AG09319 (cell line): ENCODE measurements at regions not wholly inside any gene's neighbourhood (a gene's known extent, or its start where the extent isn't known, plus 50 kb on each side); places are given as distances from the start of the nearest gene placed in this dataset.
A peak's percentile ranks its signal among the peaks of the same experiment; 100 is the strongest.

Experiments
- DNase-seq: peaks from one replicate; pipeline ENCODE4 v3.0.0-alpha.2; 2010; ENCODE audit warnings: low read depth; ENCODE audit errors: extremely low read depth
- CTCF ChIP-seq: IDR thresholded peaks from 2 replicates; pipeline ENCODE4 v1.5.1; 2011; ENCODE audit warnings: low read depth, mild to moderate bottlenecking, inconsistent platforms, low read length, moderate library complexity

DNA sequence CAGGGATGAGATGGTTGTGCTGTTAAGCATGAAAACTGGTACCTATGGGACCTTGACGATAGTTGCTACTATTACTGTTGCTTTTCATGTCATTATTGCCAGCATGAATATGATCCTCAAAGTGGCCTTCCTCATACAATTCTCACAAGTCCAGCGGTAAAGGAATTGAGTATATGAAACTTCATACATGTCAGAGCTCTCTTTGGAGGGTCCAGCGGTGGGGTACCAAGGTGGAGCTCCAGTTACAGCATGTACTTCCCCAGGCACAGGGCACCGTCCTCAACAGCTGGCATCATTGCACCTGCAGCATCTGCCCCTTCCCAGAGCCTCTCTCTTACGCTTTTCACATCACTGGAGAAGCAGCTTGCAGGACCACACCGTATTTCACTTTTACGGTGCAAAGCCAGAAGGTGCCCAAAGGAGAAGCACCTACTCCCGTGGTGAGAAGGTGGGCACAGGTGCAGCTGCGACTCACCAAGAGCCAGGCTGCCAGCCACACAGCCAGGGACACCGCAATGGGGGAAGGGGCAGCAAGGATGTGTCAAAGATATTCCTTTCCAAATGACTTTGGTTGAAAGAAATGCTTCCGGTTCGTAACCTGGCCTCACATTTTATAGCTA lies 166.4 kb upstream of the IRF2BP2 start:
- TF ChIP-seq CTCF = no peak
- no peak for DNase-seq

GRCh38 chr1:234775477-234776246 lies 165.7 kb upstream of the IRF2BP2 start:
- no peak for TF ChIP-seq CTCF
- no peak for DNase-seq

- DNase-seq = no peak
These were observed 165.0 kb upstream of the IRF2BP2 start for GRCh38 chr1:234774971-234775370.

DNA sequence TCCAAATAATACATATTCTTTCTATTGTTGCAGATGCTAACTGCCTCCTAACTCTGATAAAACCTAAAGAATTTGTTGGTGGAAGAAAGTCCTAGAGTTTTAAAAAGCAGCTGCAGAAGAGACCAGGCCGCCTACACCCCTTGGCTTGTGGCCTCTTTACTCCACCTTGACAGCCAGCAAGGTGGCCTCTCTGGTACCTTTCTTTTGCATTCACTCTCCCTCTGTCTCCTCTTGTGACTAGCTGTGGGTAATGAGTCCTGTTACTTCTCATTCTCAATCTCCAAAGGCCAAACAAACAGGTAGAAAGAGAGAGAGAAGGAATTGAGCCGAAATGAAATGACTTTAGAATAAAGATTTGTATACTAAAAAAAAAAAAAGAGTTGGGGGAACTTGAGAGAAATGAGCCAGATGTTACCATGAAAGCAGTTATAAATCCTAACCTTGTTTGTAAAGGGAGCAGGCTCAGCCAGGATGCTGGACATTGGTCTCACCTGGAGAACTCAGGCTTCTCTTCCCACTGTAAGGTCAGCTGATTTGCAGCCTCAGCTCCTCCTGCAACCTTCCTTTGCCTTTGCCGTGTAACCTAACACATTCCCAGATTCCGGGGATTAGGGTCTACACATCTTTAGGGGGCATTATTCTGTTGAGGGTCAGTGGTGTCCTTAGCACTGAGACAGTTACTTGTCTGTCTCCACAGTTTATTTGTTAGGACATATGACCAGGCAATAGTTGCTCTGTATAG lies 164.1 kb upstream of the IRF2BP2 start:
- TF ChIP-seq CTCF = no peak
- DNase-seq = no peak

More at GRCh38 chr1:234774971-234775370, 165.0 kb upstream of the IRF2BP2 start:
- no peak for TF ChIP-seq CTCF

- DNase-seq = peak; percentile 92
- no peak for TF ChIP-seq CTCF
These were observed 162.6 kb upstream of the IRF2BP2 start for GRCh38 chr1:234772345-234773147.

DNA sequence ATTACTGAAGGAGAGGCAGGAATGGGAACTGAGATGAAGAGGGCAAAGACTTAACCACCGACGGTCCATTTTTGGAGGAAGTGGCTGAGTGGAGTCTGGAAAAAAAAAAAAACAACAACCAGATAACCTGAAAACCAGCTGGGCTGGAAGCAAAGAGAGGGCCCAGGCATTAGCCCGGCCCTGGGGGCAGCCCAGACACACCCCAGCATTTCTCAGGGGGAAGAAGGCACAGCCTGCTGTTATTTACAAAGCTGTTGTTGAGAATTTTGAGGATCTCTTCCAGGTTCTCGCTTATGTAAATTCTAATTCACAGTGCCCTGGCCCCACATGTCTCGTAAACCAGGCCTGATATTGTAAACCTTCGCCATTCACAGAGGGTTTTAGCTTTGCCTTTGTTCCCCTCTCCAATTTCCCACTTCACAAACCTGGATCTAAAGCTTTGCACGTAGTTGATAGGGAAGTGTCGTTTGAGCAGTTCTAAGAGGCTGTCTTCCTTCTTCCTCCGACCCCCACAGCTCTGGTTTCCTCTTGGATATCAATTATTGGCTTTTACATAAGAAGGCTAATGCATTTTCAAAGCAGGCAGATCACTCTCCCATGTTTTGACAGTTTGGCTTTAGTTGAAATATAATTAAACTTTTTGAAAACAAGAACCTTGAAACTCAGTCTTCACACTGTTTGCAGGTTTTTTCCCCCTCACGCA lies 161.8 kb upstream of the IRF2BP2 start:
- no peak for DNase-seq
- no peak for TF ChIP-seq CTCF
